K562 (cell line): ENCODE measurements at regions not wholly inside any gene's neighbourhood (a gene's known extent, or its start where the extent isn't known, plus 50 kb on each side); places are given as distances from the start of the nearest gene placed in this dataset.

Source experiments
- C11orf30 ChIP-seq: fragments of 450-650 bp; IDR thresholded peaks from 2 replicates; pipeline ENCODE4 v1.6.1; 2016; ENCODE audit warnings: low read depth, mild to moderate bottlenecking
- CSDE1 ChIP-seq, 2 experiments: fragments of 450-650 bp; IDR thresholded peaks; 2 replicates each; pipeline ENCODE4 v1.6.1; 2016; ENCODE audit warnings: mild to moderate bottlenecking in 1 of 2
- FOXA1 ChIP-seq: fragments of 450-650 bp; IDR thresholded peaks from 2 replicates; pipeline ENCODE4 v1.6.1; 2016; ENCODE audit warnings: mild to moderate bottlenecking, borderline replicate concordance
- RAD51 ChIP-seq: fragments of 450-650 bp; IDR thresholded peaks from 2 replicates; pipeline ENCODE4 v1.7.1; 2016; ENCODE audit warnings: low read depth, mild to moderate bottlenecking, borderline replicate concordance
- TF ChIP-seq, protein P1 (sequence below): fragments of 200-800 bp; sonication (Bioruptor generic); IDR thresholded peaks from 2 replicates; pipeline ENCODE4 v1.6.1; 2016; ENCODE audit warnings: missing genetic modification characterization, missing compliant biosample characterization
- TF ChIP-seq, protein P2 (sequence below): fragments of 250-450 bp; sonication (Bioruptor Pico); IDR thresholded peaks from 2 replicates; pipeline ENCODE4 v1.8.0; 2021; ENCODE audit warnings: mild to moderate bottlenecking, moderate library complexity
- TF ChIP-seq, protein P3 (sequence below): fragments of 250-450 bp; sonication (Bioruptor Pico); IDR thresholded peaks from 2 replicates; pipeline ENCODE4 v1.8.0; 2021; ENCODE audit warnings: moderate library complexity, mild to moderate bottlenecking, inconsistent platforms
- TF ChIP-seq, protein P4 (sequence below): sonication (generic); formaldehyde crosslinking; IDR thresholded peaks from 2 replicates; pipeline ENCODE4 v1.9.0; 2022; ENCODE audit warnings: mild to moderate bottlenecking, missing genetic modification reagents

DNA sequence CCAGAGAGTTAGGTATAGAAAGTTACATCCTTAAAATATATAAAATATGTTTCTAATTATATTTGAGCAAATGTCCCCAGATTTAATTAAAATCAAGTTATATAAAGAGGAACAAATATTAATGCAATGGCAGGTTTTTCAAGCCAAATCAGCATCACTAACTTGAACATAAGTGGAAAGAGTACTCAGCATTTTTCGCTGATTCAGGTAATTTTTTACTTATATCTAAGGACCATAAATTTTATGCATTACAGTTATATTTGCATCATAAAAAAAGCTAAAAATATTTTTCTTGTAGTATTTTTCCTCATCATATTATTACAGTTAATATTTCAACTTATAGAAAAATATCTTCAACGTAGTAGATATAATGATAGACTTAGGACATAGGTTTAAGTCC, 1047.4 kb downstream of the FAM133A start (continued):
- TF ChIP-seq, protein P1, sequence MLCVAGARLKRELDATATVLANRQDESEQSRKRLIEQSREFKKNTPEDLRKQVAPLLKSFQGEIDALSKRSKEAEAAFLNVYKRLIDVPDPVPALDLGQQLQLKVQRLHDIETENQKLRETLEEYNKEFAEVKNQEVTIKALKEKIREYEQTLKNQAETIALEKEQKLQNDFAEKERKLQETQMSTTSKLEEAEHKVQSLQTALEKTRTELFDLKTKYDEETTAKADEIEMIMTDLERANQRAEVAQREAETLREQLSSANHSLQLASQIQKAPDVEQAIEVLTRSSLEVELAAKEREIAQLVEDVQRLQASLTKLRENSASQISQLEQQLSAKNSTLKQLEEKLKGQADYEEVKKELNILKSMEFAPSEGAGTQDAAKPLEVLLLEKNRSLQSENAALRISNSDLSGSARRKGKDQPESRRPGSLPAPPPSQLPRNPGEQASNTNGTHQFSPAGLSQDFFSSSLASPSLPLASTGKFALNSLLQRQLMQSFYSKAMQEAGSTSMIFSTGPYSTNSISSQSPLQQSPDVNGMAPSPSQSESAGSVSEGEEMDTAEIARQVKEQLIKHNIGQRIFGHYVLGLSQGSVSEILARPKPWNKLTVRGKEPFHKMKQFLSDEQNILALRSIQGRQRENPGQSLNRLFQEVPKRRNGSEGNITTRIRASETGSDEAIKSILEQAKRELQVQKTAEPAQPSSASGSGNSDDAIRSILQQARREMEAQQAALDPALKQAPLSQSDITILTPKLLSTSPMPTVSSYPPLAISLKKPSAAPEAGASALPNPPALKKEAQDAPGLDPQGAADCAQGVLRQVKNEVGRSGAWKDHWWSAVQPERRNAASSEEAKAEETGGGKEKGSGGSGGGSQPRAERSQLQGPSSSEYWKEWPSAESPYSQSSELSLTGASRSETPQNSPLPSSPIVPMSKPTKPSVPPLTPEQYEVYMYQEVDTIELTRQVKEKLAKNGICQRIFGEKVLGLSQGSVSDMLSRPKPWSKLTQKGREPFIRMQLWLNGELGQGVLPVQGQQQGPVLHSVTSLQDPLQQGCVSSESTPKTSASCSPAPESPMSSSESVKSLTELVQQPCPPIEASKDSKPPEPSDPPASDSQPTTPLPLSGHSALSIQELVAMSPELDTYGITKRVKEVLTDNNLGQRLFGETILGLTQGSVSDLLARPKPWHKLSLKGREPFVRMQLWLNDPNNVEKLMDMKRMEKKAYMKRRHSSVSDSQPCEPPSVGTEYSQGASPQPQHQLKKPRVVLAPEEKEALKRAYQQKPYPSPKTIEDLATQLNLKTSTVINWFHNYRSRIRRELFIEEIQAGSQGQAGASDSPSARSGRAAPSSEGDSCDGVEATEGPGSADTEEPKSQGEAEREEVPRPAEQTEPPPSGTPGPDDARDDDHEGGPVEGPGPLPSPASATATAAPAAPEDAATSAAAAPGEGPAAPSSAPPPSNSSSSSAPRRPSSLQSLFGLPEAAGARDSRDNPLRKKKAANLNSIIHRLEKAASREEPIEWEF (CRISPR knock-in tag) = no peak
- TF ChIP-seq C11orf30 (0 out of 2 replicates have a peak, but pooled peaks have one; percentile 15), RAD51 (no peak), FOXA1 (no peak), CSDE1 (IDR thresholded peaks at IDR 0.05) (no peak)
- TF ChIP-seq, protein P2, sequence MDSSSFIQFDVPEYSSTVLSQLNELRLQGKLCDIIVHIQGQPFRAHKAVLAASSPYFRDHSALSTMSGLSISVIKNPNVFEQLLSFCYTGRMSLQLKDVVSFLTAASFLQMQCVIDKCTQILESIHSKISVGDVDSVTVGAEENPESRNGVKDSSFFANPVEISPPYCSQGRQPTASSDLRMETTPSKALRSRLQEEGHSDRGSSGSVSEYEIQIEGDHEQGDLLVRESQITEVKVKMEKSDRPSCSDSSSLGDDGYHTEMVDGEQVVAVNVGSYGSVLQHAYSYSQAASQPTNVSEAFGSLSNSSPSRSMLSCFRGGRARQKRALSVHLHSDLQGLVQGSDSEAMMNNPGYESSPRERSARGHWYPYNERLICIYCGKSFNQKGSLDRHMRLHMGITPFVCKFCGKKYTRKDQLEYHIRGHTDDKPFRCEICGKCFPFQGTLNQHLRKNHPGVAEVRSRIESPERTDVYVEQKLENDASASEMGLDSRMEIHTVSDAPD (CRISPR knock-in tag) = no peak
- TF ChIP-seq, protein P3, sequence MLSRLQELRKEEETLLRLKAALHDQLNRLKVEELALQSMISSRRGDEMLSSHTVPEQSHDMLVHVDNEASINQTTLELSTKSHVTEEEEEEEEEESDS (CRISPR knock-in tag) = no peak
- TF ChIP-seq, protein P4, sequence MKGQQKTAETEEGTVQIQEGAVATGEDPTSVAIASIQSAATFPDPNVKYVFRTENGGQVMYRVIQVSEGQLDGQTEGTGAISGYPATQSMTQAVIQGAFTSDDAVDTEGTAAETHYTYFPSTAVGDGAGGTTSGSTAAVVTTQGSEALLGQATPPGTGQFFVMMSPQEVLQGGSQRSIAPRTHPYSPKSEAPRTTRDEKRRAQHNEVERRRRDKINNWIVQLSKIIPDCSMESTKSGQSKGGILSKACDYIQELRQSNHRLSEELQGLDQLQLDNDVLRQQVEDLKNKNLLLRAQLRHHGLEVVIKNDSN = no peak
